Psoas muscle (tissue), 7 donors: ENCODE measurements at regions not wholly inside any gene's neighbourhood (a gene's known extent, or its start where the extent isn't known, plus 50 kb on each side); places are given as distances from the start of the nearest gene placed in this dataset.

Experiments
- ATAC-seq, 4 donors: fragments of 200-7000 bp; cut with Tn5 transposase; one replicate each; pipeline ENCODE4 v1.9.1; 2020; ENCODE audit warnings: moderate library complexity in 3 of 4, mild to moderate bottlenecking in 2 of 4
- DNase-seq, 2 donors: peaks; one replicate each; pipeline ENCODE4 v3.0.0-alpha.2; 2020
- H3K27ac ChIP-seq: fragments of 200-600 bp; one replicate; pipeline ENCODE4 v1.8.0; 2022
- H3K27me3 ChIP-seq, 3 donors: fragments of 200-600 bp in 1 of 3; one replicate each; pipeline versions ENCODE4 v1.6.1 to v1.8.0; 2013 to 2022; ENCODE audit warnings: low read length in 2 of 3, mild to moderate bottlenecking in 2 of 3, moderate library complexity in 1 of 3; ENCODE audit not compliant: insufficient read depth in 3 of 3
- H3K36me3 ChIP-seq, 2 donors: fragments of 200-600 bp in 1 of 2; one replicate each; pipeline versions ENCODE4 v1.6.1 to v1.8.0; 2013 to 2022; ENCODE audit warnings: low read depth in 1 of 2, mild to moderate bottlenecking in 1 of 2, moderate library complexity in 1 of 2; ENCODE audit not compliant: insufficient read depth in 1 of 2
- H3K4me1 ChIP-seq: fragments of 200-600 bp; one replicate; pipeline ENCODE4 v1.8.0; 2022
- H3K4me3 ChIP-seq: fragments of 200-600 bp; one replicate; pipeline ENCODE4 v1.8.0; 2022; ENCODE audit warnings: mild to moderate bottlenecking
- H3K9me3 ChIP-seq: fragments of 200-600 bp; one replicate; pipeline ENCODE4 v1.8.0; 2022
- WGBS, 3 donors: extraction: QIAGEN DNeasy Blood & Tissue Kit; methylation state at CpG; one replicate each; pipeline versions ENCODE4 v1.1.6 to v1.1.7; 2013; 5-methylcytosine and 5-hydroxymethylcytosine counted together
- intact Hi-C, 2 donors: fragments of 100-400 bp; cut with DNase I; formaldehyde crosslinking; loops; one replicate each; pipeline versions ENCODE4 v1.11.0 to v1.14.2; 2022
- TF ChIP-seq, protein P1 (sequence below): fragments of 200-600 bp; IDR thresholded peaks from one replicate; pipeline ENCODE4 v1.8.0; 2022; ENCODE audit warnings: antibody characterized with exemption
- donor health status: healthy with polysubstance abuse.
- donor health status: DM: no; HTN: no; CAD: no; lungs with moderate emphysema.
- donor health status: Bipolar disorder and iron deficiency.
- donor health status: healthy.
- donor health status: DM: yes; HTN: yes; CAD: no.
- donor health status: DM: no; HTN: no; CAD: no.
- donor health status: DM: yes; HTN: yes; CAD: no.

DNA sequence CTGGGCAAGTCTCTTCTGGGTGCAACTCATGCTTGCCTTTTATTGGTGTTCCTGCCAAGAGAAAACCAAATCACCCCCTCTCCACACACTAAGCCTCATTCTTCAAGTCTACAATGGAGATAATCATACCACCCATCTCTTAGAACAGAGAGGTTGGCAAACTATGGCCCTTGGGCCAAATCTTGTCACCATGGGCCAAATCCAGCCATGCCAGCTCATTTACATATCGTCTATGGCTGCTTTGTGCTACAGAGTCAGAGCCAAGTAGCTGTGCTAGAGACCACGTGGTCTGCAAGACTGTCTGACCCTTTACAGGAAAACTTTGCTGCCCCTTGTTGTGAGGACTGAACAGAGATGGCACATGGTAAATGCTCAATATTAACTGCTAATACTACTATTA, 270.3 kb upstream of the PARD3B start:
- 64 to 73% (median 70%) methylated on average over 2 of the region's 2 CpGs for WGBS, 3 donors
- no peak overlapping the region for H3K27ac ChIP-seq
- no peak for ATAC-seq
- intact Hi-C loops, result no loop called here
- peaks cover 6% of the 10 kb centered on the region for H3K4me1 ChIP-seq
- no peak overlapping the region for H3K4me3 ChIP-seq
- no peaks in the 10 kb centered on the region for H3K27me3 ChIP-seq
- no peak for DNase-seq
- H3K9me3 ChIP-seq, result no peaks in the 10 kb centered on the region
- TF ChIP-seq, protein P1, sequence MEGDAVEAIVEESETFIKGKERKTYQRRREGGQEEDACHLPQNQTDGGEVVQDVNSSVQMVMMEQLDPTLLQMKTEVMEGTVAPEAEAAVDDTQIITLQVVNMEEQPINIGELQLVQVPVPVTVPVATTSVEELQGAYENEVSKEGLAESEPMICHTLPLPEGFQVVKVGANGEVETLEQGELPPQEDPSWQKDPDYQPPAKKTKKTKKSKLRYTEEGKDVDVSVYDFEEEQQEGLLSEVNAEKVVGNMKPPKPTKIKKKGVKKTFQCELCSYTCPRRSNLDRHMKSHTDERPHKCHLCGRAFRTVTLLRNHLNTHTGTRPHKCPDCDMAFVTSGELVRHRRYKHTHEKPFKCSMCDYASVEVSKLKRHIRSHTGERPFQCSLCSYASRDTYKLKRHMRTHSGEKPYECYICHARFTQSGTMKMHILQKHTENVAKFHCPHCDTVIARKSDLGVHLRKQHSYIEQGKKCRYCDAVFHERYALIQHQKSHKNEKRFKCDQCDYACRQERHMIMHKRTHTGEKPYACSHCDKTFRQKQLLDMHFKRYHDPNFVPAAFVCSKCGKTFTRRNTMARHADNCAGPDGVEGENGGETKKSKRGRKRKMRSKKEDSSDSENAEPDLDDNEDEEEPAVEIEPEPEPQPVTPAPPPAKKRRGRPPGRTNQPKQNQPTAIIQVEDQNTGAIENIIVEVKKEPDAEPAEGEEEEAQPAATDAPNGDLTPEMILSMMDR, result no peak
- no peaks in the 10 kb centered on the region for H3K36me3 ChIP-seq

DNA sequence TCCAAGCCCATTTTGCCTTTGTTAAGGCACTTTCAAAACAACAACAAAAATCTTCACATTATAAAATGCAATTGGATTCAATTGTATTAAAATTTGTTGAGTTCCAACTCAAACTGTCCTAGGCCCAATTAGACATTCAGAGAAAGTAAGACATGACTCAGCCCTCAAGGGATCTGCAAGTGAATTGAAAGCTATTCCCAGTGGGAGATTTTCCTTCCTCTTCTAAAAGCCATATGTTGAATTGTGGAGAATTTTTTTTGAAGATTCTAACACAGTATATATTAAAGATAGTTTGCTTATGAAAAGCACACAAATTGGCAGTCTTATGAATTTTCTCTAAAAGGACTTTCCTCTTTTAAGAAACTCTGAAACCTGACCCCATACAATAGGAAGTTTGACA, 268.0 kb upstream of the PARD3B start:
- H3K4me1 ChIP-seq, result peaks cover 6% of the 10 kb centered on the region
- DNase-seq (no peak), ATAC-seq (no peak)
- H3K9me3 ChIP-seq, result no peaks in the 10 kb centered on the region
- no peak overlapping the region for H3K4me3 ChIP-seq
- no peaks in the 10 kb centered on the region for H3K36me3 ChIP-seq
- TF ChIP-seq, protein P1, result no peak
- H3K27me3 ChIP-seq, result no peaks in the 10 kb centered on the region
- H3K27ac ChIP-seq, result no peak overlapping the region
- intact Hi-C loops, result no loop called here

DNA sequence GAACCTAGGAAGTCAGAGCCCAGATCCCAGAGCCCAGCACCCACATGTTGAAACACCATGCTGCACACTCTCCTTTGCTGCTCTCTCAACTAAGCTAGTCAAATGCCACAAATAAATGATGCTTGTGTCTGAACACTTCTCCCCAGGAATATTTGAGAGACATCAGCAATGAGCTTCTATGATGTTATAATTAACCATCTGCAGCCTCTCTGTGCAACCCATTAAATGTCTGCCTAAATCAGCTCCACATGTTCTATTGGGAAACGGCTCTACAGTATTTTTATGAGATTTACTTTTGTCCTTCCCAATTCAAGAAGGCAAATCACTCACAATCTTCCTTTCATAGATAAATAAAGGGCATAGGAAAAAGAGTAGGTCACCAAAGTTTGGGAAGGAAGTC, 266.8 kb upstream of the PARD3B start:
- H3K27ac ChIP-seq, result no peak overlapping the region
- H3K36me3 ChIP-seq, result no peaks in the 10 kb centered on the region
- intact Hi-C loops, result no loop called here
- H3K4me3 ChIP-seq, result no peak overlapping the region
- no peaks in the 10 kb centered on the region for H3K27me3 ChIP-seq
- DNase-seq (no peak), ATAC-seq (no peak)
- no peaks in the 10 kb centered on the region for H3K9me3 ChIP-seq
- TF ChIP-seq, protein P1, result no peak
- WGBS, 3 donors, result 89 to 93% (median 93%) methylated on average over 1 of the region's 1 CpG
- H3K4me1 ChIP-seq, result no peaks in the 10 kb centered on the region

DNA sequence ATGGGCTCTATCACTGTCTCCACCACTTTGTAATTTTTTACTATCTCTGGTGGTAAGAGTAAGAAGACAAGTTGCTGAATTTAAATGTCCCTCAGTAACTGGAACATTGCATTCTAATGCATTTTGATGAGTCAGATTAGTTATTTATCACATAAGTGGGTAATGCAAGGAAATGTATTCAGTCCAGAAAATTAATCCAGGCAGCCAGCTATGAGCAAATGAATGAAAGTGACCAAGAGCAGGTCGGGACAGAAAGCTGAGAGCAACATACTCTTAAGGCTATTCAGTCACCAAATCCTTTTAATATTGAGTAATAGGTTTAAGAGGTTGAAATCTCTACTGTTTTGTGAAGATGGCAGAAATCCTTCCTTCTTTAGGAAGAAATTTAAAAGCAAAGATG, 265.5 kb upstream of the PARD3B start:
- Histone ChIP-seq H3K27ac (no peak overlapping the region), H3K36me3 (no peaks in the 10 kb centered on the region), H3K4me3 (no peak overlapping the region), H3K27me3 (no peaks in the 10 kb centered on the region), H3K4me1 (no peaks in the 10 kb centered on the region), H3K9me3 (no peaks in the 10 kb centered on the region)
- no peak for ATAC-seq
- no peak for DNase-seq
- 49 to 60% (median 58%) methylated on average over 1 of the region's 1 CpG for WGBS, 3 donors
- TF ChIP-seq, protein P1, result no peak
- intact Hi-C loops, result no loop called here

DNA sequence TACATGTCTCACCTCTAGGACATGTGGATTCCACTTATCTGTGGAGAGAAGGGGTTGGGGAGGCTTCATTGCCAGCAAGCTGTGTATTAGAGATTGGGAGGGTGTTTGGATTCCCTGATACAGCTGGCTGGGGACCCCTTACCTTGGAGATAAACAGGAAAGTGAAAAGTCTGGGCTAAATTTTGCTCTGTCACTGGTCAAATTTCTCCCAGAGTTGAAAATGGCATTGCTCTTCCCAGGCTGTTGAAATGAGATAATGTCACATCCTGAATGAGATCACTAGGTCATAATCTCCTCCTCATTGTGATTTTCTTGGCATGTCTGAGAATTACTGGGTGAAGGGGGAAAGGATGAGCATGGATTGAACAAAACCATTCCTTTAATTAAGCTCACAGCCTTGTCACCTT, 265.0 kb upstream of the PARD3B start:
- Histone ChIP-seq H3K4me1 (no peaks in the 10 kb centered on the region), H3K27me3 (no peaks in the 10 kb centered on the region), H3K36me3 (no peaks in the 10 kb centered on the region), H3K4me3 (no peak overlapping the region), H3K27ac (no peak overlapping the region), H3K9me3 (no peaks in the 10 kb centered on the region)
- ATAC-seq (no peak), DNase-seq (no peak)
- TF ChIP-seq, protein P1, result no peak
- intact Hi-C loops, result no loop called here
